CD4-positive, alpha-beta T cell treated with Interleukin-15 for 1 hour (primary cell): ENCODE measurements at regions not wholly inside any gene's neighbourhood (a gene's known extent, or its start where the extent isn't known, plus 50 kb on each side); places are given as distances from the start of the nearest gene placed in this dataset.

ENCODE experiments used
- DNase-seq: peaks from one replicate; pipeline ENCODE4 v3.0.0-alpha.2; 2020

DNA sequence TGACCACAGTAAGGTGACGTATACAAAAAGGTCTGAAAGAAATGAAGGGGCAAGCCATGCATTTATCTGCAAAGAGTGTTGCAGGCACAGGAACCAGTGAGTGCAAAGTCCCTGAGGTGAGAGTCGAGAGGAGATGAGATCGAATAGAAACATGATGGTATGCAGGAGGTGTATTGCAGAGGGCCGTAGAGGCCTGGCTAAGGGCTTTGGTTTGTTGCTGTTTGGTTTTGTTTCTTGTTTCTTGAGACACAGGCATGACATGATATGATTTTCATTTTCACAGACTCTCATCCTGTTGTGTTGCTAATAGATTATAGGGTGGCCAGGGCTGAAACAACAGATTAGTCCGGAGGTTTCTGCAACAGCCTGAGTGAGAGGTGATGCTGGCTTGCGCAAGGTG lies 80.4 kb downstream of the HSPH1 start:
- no peak for DNase-seq

GRCh38 chr13:31074756-31075155 lies 86.9 kb downstream of the HSPH1 start:
- no peak for DNase-seq

GRCh38 chr13:31073859-31074718 lies 87.6 kb downstream of the HSPH1 start:
- no peak for DNase-seq

GRCh38 chr13:31072041-31072440 lies 89.7 kb downstream of the HSPH1 start:
- no peak for DNase-seq

GRCh38 chr13:31069808-31070534 lies 91.7 kb downstream of the HSPH1 start:
- DNase-seq, result no peak

DNA sequence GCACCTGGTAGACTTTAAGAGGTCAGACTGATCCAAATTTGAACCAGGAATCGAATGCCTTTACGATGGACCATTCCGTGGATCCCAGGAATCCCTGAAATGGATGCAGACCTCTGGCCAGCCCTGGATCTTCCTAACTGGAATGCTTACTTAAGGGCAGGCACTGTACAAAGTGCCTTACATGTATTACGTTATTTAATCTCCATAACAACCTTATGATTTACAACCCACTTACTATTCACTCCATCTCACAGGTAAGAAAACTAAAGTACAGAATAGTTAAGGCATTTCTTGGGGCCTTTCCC lies 93.6 kb downstream of the HSPH1 start:
- DNase-seq, result no peak

DNA sequence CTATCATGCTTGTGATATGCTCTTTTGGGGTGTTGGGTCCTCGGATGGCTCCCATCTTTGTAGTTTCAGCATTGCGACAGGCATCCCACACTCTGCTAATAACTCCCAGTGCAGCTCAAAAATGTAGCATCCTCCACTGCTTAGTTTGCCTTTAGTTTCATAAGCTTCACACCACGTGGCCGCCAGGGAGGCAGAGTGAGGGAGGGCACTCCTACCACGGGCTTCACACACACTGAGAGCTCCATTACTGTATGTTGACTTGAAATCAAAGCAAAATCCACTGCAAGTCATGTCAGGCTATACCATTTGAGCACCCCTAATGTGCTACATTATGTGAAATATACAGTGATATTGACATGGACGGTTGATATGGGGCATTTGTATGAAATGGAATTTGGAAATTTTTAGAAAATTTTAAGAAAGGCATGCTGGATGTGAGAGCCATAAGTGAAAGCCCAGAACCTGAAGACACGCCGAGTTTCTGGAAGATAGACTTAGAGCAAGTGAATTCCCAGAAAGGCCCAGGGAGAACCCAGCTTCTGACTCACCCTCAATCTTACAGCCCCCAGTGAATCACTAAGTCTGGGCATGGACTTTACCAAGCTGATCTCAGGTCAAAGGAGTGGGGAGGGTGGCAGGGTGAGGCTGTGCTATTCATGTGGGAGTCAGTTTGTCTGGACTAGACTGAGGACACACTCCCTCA lies 94.1 kb downstream of the HSPH1 start:
- no peak for DNase-seq

DNA sequence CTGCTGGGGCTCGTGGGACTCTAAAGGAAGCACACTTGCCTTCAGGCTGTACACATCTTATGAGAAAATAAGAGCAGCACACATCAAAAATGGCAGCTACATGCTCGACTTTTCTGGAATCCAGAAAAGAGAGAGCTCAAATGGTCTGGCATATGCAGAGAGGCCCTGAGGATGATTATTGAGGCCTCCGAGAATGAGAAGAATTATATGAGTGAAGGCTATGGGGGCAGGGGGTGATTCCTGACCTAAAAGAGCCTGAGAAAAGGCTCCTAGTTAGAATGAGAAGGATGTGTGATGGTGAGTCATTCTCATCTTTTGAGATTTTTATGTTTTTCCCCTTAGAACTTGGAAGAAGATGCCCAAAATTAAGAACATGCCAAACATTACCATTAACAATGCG lies 97.1 kb downstream of the HSPH1 start:
- DNase-seq, result no peak

DNA sequence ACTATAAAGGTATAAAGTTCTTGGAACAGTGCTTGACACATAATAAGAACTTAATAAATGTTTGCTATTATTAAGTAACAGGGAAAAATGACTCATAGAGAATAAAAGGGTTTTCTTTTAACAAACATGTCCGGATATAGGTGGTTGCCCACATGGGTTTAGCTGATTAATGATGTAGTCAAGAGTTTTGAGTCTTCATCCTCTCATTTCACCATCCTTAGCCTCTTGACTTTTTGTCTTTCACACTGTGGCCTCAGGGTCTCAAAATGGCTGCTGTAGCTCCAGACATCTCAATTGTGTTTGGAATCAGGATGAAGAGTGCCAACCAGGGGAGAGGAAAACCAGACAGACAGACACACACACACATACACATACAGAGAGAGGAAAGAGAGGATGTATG lies 97.9 kb downstream of the HSPH1 start:
- no peak for DNase-seq

DNA sequence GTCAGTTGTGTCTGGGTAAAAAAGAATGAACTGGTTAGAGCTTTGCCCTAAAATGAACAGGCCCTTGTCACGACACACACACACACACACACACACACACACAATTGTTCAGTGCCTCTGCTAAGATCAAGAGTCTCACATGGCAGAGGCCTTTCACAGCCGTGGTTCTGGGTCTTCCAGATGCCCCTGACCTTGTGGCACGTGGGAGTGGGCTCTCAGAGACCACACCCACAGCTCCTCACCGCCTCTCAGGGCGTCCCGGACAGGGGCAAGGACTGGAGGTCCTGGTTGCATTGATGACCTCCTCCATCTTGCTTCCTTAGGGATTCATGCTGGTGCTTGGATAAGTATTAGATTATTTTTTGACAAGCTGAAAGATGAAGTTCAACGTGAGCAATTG lies 101.0 kb downstream of the HSPH1 start:
- no peak for DNase-seq

DNA sequence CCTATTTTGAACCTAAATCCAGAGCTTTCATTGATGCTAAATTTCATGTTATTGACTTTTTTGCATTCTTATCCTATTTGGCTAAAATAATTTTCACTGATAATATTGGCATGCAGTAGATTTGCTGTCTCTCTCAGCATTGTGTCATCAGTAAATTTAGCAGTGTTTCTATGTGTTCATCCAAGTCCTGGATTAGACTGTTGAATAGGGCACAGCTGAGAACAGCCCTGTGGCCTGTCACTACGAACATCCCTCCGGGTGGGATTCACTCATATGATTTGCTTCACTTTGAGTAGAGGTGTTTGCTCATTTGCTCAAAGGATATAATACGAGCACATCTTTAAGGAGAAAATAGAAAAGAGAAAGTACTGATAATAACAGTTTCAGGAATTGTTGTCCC lies 101.5 kb downstream of the HSPH1 start:
- no peak for DNase-seq

DNA sequence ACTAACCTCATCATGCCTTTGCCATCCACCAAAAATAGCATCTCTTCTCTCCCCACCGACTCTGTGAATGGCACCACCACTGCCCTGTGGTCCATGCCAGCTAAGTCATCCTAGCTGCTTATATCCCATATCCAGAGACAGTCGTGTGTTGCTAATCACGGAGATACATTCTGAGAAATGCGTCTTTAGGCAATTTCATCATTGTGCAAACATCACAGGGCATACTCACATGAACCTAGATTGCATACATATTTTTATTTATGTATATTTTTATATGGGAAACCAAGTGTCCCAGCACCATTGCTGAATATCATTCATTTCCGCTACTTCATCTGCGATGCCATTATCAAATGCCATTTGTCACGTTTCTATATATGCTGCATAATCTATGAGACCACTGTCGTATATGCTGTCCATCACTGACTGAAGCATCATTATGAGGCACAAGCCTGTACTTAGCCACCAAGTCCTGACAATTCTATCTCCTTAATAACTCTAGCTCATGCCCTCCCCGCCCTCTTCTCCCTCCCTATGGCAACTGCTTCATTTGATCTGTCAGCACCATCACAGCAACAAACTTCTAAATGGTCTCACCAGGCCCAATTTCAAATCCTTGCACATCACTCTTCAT lies 104.2 kb downstream of the HSPH1 start:
- no peak for DNase-seq

- no peak for DNase-seq
Measured at GRCh38 chr13:31056644-31057271, 104.9 kb downstream of the HSPH1 start.

- DNase-seq, result no peak
Measured at GRCh38 chr13:31055589-31055988, 106.1 kb downstream of the HSPH1 start.

DNA sequence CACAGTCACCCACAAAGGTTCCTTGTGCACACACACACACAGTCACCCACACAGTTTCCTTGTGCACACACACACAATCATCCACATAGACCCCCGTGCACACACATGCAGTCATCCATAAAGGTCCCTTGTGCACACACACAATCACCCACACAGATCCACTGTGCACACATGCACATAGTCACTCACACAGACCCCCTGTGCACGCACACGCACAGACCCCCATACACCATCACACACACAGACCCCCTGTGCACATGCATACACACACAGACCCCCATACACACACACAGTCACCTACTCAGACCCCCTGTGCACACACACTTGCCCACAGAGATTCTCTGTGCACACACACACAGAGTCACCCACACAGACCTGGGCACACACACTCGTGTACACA lies 107.1 kb downstream of the HSPH1 start:
- no peak for DNase-seq

DNA sequence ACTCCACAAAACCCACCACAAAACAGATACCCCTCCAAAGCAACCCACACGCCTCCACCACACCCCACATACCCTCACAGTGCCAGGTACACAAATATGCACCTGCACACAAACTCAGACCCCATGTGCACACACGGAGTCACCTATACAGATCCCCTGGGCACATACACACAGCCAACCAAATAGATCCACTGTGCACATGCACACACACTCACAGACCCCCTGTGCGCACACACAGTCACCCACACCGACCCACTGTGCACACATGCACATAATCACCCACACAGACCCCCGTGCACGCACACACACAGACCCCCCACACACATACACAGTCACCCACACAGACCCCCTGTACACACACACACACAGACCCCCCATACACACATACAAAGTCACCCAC lies 107.8 kb downstream of the HSPH1 start:
- DNase-seq, result no peak

DNA sequence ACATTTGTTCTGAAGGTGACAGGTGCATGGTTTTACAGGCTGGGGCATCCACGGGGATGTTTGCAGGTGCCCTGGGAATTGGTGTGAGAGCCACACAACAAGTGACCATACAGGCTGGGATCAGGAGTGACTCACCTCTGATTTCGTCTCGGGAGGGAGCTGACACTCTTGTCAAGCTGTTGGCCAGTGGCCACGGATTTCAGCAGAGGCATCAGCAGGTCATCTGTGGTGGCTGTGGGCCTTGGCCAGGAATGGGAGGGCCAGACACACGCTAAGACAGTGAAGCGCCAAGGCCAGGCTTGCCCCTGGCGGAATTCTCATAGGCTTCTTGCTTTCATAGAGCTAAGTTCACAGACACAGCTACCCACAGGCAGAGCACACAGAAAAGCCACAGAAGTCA lies 108.6 kb downstream of the HSPH1 start:
- no peak for DNase-seq

DNA sequence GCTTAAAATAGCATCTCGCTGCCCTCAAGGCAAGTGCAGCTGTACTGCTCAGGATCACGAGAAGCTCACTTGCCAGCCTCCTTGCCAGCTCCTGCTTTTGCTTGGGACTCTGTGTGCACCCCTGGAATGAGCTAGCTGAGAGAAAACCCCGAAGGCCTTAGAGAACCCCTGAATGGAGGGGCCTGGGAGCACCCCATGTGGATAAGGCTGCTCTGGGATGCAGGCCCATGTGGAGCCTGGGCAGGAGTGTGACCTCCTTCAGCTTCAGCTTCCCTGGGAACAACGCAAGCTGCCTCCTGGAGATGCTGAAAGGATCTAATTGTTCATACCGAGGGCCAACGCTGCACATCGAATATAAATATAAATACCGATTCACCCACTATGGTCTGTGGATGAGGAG lies 109.2 kb downstream of the HSPH1 start:
- no peak for DNase-seq

- no peak for DNase-seq
Measured at GRCh38 chr13:31051999-31052398, 109.7 kb downstream of the HSPH1 start.

- DNase-seq, result no peak
Measured at GRCh38 chr13:31050486-31051400, 111.0 kb downstream of the HSPH1 start.

- DNase-seq, result no peak
Measured at GRCh38 chr13:31049833-31050232, 111.9 kb downstream of the HSPH1 start.

DNA sequence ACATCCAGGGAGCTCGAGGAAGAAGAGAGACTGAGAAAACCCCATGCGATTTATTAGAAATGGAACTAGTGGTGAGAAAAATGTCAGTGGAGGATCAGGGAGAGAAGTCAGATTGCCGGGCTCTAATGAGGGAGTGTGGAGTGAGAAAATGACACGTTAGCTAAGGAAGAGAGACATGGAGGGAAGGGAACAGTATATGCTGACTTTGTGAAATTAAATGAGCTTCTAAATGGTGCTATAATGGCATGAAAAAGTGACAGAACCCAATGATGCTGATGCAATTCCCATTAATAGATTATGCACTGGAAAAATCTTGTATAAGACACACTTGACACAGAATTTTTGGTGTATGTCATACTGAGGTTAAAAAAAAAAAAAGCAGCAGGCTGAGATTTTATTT lies 112.6 kb downstream of the HSPH1 start:
- DNase-seq, result no peak
